ENCODE measurements at regions not wholly inside any gene's neighbourhood (a gene's known extent, or its start where the extent isn't known, plus 50 kb on each side); places are given as distances from the start of the nearest gene placed in this dataset.

DNA sequence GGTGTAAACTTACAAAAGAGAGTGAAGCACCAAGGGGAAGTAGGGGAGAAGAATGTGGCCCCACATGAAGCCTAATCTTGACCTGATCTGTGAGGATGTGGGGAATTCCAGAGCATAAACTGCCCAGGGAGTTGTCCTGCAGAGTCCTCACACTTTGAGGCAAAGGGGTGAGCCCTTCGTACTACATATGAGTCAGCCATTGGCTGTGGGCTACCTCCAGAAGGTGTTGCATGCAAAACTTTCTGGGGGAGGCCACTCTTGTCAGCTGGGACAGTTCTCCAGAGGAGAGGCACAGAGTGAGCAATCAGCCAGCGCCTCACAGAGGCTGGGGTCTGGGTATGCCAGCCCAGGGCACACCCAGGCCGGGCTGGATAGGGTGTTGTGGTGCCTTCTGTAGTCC lies 98.1 kb upstream of the NMUR2 start:
- Histone ChIP-seq H3K4ac (replicated peaks; ENCODE audit: insufficient read length, low read depth, low read length) (no peak overlapping the region), H4K91ac (replicated peaks; ENCODE audit: insufficient read length, low read length) (no peak overlapping the region), H2AFZ (ENCODE audit: low read length) (no peak overlapping the region), H2BK20ac (ENCODE audit: low read length) (no peak overlapping the region), H2BK12ac (ENCODE audit: low read depth, low read length) (no peak overlapping the region), H3K18ac (ENCODE audit: extremely low read depth, low read length) (no peak overlapping the region), H2AK5ac (ENCODE audit: low read depth, low read length) (no peak overlapping the region), H3K4me2 (ENCODE audit: insufficient read depth in 1 of 2, low read depth in 2 of 2, low read length in 2 of 2) (no peak overlapping the region), H4K5ac (ENCODE audit: insufficient read length, low read depth, low read length) (no peak overlapping the region), H3K23ac (ENCODE audit: insufficient read length) (no peak overlapping the region), H3K23me2 (ENCODE audit: low read depth, low read length) (no peaks in the 10 kb centered on the region), H3K79me1 (ENCODE audit: low read depth, low read length) (no peaks in the 10 kb centered on the region), H2BK5ac (ENCODE audit: low read depth, low read length) (no peak overlapping the region), H3K36me3 (ENCODE audit: control insufficient read depth in 2 of 4, insufficient read depth in 4 of 4, low read length in 3 of 4) (no peaks in the 10 kb centered on the region), H3K56ac (replicated peaks; ENCODE audit: insufficient read length, low read depth, low read length) (no peak overlapping the region), H3K27me3 (replicated peaks in 1 of 4; ENCODE audit: control insufficient read depth in 3 of 4, extremely low read depth in 1 of 4, insufficient read depth in 3 of 4, low read length in 3 of 4) (no peaks in the 10 kb centered on the region), H3K14ac (ENCODE audit: insufficient read length) (no peak overlapping the region), H4K8ac (ENCODE audit: extremely low read depth, insufficient read depth, low read length) (no peak overlapping the region), H2BK120ac (replicated peaks; ENCODE audit: low read depth, low read length) (no peak overlapping the region), H3K4me1 (replicated peaks in 1 of 4; ENCODE audit: control insufficient read depth in 3 of 4, insufficient read depth in 4 of 4, low read length in 3 of 4) (0 out of 7 replicates have a peak, but pooled peaks cover 0 to 3% (median 0%) of the 10 kb centered on the region in 4 experiments), H3K9ac (replicated peaks in 1 of 4; ENCODE audit: extremely low read depth in 1 of 4, low read depth in 3 of 4, low read length in 3 of 4) (no peak overlapping the region), H3K27ac (ENCODE audit: low read depth, low read length) (no peak overlapping the region), H3K4me3 (ENCODE audit: extremely low read depth in 1 of 4, insufficient read depth in 2 of 4, low read depth in 3 of 4, low read length in 4 of 4) (no peak overlapping the region), H3K79me2 (ENCODE audit: control insufficient read depth in 1 of 2, insufficient read depth in 2 of 2, low read length in 2 of 2) (no peaks in the 10 kb centered on the region), H3K9me3 (ENCODE audit: insufficient read depth in 2 of 2, low read depth in 1 of 2, low read length in 1 of 2) (no peaks in the 10 kb centered on the region), H2BK15ac (ENCODE audit: low read length) (no peak overlapping the region), H4K20me1 (replicated peaks in 1 of 2; ENCODE audit: control insufficient read depth in 1 of 2, insufficient read depth in 2 of 2, low read length in 2 of 2) (no peaks in the 10 kb centered on the region)
- WGBS, 2 experiments (ENCODE audit: extremely low coverage in 1 of 2, insufficient coverage in 1 of 2, insufficient read length in 1 of 2, insufficient replicate concordance in 2 of 2, low coverage in 1 of 2, low lambda C conversion rate in 2 of 2, missing lambda C conversion rate in 1 of 2): 95% methylated on average over 3 of the region's 3 CpGs; no CpG with 5 or more reads in 1 of the 2 experiments
- ChIA-PET CTCF (ENCODE audit: partially characterized antibody) (interaction anchor here (2.2 to 2.7 kb wide), 2 partner anchors 11 to 155 kb away, joined by 21 to 22 read pairs; no protein-coding TSS in a partner anchor), POLR2A (ENCODE audit: partially characterized antibody) (no interaction called here)
- no peak for DNase-seq (ENCODE audit: low read depth in 1 of 2, low spot score in 2 of 2)
- no peak for FAIRE-seq
- TF ChIP-seq RBBP5 (IDR thresholded peaks at IDR 0.05; ENCODE audit: borderline replicate concordance, low read depth, low read length): no peak
- no peak for TF ChIP-seq RAD21 (IDR thresholded peaks at IDR 0.05 in 1 of 2, conservative IDR thresholded peaks at IDR 0.05 in 1 of 2; ENCODE audit: low read depth in 2 of 2, low read length in 2 of 2)
- no peak for TF ChIP-seq CBX8 (IDR thresholded peaks at IDR 0.05; ENCODE audit: borderline replicate concordance, low read depth, low read length)
- TF ChIP-seq EGR1 (IDR thresholded peaks at IDR 0.05; ENCODE audit: borderline replicate concordance, low read depth, low read length): no peak
- TF ChIP-seq JUN (IDR thresholded peaks at IDR 0.05; ENCODE audit: low read depth, low read length): no peak
- TF ChIP-seq RXRA (IDR thresholded peaks at IDR 0.05; ENCODE audit: insufficient read depth, low read depth, low read length): no peak
- TF ChIP-seq MAFK (IDR thresholded peaks at IDR 0.05; ENCODE audit: low read depth, low read length): no peak
- no peak for TF ChIP-seq BCL11A (IDR thresholded peaks at IDR 0.05; ENCODE audit: low read depth in 2 of 2, low read length in 2 of 2)
